ENCODE measurements at regions not wholly inside any gene's neighbourhood (a gene's known extent, or its start where the extent isn't known, plus 50 kb on each side); places are given as distances from the start of the nearest gene placed in this dataset.
"Not testable (repeated sequence)": the region's sequence is repeated elsewhere in the genome, so short reads cannot be mapped to it uniquely, and the experiment has no call there.

DNA sequence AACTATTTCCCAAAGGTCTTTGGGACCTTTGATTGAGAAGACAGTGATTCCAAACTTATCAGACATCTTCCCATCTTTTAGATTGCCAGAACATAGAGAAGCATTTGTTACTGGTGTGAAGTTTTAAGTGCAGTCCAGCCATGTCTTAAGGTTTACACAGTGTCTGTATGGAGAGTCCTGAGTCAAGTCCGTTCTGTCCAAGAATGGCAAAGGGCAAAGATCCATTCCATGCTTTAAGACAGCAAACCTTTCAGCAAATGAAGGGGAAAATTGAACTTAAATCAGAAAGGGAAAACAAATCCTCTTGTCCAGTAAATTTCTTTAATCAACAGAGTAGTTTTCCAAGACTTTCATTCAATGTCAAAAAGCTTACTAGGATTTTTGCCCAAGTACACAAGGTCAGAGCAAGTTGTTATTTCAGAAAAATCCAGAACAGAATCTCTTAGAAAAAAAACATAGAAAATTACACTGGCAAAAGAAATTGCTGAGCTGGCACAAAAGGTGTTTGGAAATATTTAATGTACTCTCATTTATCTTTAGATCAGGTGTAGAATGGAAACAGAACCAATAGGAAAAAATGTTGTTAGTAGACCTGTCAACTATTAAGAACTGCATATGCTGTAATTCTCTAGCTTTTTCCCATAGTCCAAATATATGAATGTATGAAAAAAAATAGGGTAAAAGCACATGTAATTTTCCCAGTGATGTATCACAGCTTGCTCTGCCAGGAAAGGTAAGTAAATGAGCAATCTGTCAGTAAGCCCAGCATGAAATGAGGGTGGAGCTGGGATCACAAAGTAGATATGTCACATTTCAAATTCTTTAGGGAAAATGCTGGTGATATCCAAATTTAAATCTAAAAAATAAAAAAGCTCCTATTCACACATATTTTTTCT lies 1099.9 kb downstream of the TUSC7 start:
- no peak for DNase-seq

DNA sequence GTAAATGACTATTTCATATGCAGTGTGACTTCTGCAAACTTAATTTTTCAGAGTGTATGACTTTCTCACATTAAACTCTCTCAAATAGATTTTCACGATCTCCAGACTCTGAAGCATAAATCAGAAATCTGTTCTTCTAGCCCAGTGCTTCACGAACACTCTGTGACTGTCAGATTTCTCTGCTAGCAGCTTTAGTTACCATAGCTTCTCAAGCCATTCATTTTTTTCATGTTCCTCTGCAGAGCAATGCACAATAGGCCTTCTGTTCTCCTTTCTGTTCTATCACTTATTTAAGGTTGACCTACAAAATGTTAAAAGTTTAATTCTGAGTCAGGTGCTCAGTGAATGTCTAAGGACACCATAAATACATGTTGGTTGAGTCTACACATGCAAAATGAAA lies 1102.2 kb downstream of the TUSC7 start:
- no peak for DNase-seq

- no peak for DNase-seq
Measured at GRCh38 chr3:117814975-117815374, 1105.4 kb downstream of the TUSC7 start.

DNA sequence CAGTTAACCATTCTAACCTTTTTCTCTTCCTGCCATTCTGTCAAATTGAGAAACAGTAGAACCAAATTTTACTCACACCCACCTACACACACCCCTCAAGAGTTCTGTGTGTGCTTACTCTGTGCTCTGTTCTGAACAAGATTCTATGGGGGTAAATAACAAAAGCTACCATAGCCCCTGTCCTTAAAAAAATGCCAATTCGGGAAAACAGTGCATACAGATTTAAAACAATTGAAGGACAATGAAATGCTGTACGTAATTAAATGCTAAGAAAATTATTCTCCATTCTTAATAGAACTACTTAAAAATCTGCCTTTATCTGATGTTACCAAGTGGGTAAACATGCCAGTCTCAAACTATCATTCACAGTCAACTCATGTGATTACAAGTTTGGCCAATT lies 1107.5 kb downstream of the TUSC7 start:
- DNase-seq = no peak

DNA sequence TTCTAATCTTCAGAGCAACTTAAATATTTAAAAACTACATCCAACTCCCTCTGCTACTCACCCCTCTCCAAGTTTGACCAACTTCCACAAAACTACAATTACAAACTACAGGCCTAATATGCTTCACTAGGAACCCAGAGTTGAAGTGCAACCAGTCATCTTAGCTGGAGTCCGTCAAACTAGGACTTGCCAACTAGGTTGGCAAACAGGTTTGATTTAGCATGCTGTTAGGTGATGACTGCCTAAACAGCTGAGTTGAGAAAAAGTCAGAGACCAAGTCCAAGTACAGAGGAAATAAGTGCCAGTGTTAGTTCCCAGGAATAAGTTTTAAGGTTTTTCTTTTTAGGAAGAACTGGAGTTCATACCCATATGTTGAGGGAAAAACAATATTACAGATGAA lies 1109.0 kb downstream of the TUSC7 start:
- DNase-seq = no peak

- no peak for DNase-seq
Measured at GRCh38 chr3:117820658-117821299, 1111.2 kb downstream of the TUSC7 start.

GRCh38 chr3:117822416-117822815 lies 1112.8 kb downstream of the TUSC7 start:
- no peak for DNase-seq

DNA sequence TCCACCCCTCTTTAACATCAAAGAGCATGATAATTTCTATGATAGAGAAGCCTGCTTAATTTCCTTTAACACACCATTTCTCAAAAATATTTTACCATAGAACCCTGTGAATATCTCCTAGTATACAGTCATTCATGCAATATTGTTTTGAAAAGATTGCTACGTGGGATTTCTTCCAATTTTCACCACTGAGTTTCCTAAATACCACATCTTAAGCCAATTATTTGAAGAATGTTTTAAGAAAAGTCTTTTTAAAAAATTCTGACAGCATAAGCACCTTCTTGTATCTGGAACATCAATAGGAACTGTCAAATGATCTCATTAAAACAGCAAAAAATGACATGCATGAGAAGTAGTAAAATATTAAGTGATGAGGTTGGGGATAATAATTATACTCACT lies 1126.7 kb downstream of the TUSC7 start:
- DNase-seq = no peak

DNA sequence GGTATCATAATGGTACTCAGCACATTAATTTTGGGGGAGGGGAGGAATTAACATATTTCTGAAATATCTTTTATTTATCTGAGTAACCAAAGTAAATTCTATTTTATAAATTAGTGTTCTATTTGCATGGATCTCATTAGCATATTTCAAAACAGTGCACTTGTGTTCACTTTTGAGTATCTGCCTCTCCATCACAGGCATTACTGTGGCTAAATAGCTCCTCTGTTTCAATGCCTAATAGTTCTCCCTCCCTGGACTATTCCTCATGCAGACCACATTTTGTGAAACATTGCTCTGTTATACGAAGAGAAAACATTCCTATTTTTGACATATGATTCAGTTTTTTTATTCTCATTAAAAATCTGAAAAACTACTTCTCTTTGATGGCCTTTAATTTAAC lies 1127.8 kb downstream of the TUSC7 start:
- DNase-seq = no peak

- DNase-seq = peak; percentile 4
Measured at GRCh38 chr3:117842086-117842485, 1132.5 kb downstream of the TUSC7 start.

DNA sequence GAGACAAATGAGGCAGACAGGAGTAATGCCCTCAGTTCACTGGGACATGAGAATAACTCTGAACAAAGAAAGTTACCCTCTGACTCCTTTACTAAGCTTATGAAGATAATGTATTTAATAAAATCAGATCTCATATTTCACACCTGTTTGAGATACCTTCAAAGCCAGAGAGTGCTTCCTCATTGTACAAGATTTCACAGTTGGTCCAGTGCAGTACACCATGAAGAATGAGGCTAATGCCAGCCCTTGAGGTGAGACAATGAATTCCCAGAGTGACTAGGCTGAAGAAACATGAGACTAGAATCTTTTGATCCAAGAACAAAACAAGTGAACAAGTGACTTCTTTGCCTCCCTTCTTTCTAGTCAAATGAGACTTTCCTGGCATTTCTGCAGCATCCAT lies 1133.8 kb downstream of the TUSC7 start:
- DNase-seq = no peak

- no peak for DNase-seq
Measured at GRCh38 chr3:117844676-117845075, 1135.1 kb downstream of the TUSC7 start.

GRCh38 chr3:117846238-117846637 lies 1136.7 kb downstream of the TUSC7 start:
- DNase-seq = no peak

DNA sequence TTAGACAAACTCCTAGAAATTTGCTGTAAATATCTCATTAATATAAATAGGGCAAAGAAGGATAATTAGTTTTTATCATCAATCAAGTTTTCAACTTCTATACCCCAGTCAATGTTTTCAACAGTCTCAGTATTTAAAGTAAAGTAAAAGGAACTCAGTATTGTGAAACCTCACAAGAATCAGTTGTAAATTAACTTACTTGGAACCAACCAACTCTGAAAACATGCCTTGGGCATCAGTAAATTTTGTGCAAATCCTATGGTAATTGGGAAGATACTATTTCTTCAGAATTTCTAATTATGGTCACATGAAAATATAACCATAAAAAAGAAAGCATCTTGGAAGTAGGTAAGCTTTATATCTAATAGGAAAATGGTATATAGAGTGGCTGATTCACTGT lies 1139.0 kb downstream of the TUSC7 start:
- no peak for DNase-seq

GRCh38 chr3:117853923-117854668 lies 1144.5 kb downstream of the TUSC7 start:
- DNase-seq = peak; percentile 71

- no peak for DNase-seq
Measured at GRCh38 chr3:117856354-117856753, 1146.8 kb downstream of the TUSC7 start.

DNA sequence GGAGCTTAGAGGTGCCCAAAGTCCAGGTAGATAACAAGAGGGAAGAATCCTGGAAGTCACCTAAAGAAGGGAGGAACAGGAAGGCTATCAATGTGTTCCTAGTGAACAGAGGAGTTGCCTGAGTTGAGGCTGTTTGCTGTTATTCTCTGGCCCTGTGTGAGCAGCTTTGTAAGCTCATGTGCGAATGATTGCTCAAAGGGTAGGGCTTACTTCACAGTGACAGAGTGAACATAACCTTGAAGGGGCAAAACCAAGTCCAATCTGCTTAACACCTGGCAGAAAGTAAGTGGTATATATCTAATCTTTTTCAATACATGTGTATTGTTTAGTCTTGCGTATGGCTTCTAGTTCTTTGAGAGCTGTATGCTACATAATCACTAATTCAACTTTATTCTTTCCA lies 1153.6 kb downstream of the TUSC7 start:
- DNase-seq = no peak

- no peak for DNase-seq
Measured at GRCh38 chr3:117865338-117865737, 1155.8 kb downstream of the TUSC7 start.

GRCh38 chr3:117868766-117869165 lies 1159.2 kb downstream of the TUSC7 start:
- no peak for DNase-seq

GRCh38 chr3:117871934-117872333 lies 1162.4 kb downstream of the TUSC7 start:
- DNase-seq = no peak

- not testable (repeated sequence) for DNase-seq
Measured at GRCh38 chr3:117872594-117873248, 1161.9 kb downstream of the IGSF11 start.

- DNase-seq = no peak
Measured at GRCh38 chr3:117873249-117873600, 1161.4 kb downstream of the IGSF11 start.

DNA sequence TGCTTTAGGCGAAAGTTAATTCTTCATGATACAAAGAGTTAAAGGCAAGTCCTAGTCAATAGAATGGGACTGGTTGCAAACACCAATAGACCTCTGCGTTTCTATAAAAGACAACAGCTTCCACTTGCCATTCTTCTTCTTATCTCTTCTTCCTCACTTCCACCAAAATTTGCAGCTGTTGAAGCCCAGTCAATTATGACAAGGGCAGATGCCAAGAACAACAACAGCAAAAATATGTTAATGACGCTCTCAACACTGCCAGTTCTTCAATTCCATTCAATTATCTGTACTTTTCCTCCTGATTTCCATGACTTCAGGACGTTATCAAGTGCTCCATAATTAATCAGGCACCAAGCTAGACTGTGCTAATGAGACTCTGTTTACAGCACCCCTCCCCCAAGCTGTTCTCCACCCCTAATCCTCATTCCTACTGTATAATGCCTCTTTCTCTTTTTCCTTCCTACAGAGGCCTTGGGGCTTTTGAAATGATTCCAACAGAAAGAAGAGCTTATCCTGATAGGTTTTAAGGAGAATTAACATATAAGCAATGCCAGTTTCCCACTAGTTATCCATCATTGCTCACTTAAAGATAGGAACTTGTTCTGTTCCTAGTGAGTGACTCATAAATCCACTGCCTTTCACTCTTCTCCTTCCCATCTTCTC lies 1160.5 kb downstream of the IGSF11 start:
- no peak for DNase-seq
